ENCODE measurements at regions not wholly inside any gene's neighbourhood (a gene's known extent, or its start where the extent isn't known, plus 50 kb on each side); places are given as distances from the start of the nearest gene placed in this dataset.
A peak's percentile ranks its signal among the peaks of the same experiment; 100 is the strongest.

DNA sequence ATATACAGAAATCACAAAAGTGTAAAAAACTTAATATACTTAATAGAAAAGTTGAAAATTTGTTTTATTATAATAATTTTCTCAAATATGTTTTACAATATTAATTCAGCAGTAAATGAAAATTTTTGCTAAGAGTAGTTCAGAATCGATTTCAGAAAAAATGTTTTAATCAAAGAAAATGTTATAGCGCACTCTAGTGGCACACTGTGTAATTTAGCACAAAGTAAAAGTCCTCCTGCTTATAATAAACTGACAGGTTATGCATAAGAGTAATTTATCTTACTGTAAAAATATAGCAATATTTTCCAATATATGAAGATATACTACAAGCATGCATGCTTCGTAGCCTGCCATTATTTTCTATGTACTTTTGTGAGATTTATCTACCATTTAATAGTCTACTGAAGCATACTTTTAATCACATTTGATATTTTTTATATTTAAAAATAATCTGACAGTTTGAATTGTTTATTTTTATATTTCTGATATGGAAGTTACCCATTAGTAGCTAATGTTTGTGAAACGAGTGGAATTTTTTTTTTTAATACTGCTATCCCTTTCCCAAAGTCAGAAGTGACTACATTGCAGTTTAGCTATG, 217.9 kb upstream of the KLHL4 start:
- peak; percentile 28 to 39 for TF ChIP-seq CTCF (IDR thresholded peaks at IDR 0.05; ENCODE audit: insufficient read depth in 1 of 2, low read depth in 1 of 2, low read length in 1 of 2, severe bottlenecking in 1 of 2, unreplicated experiment in 1 of 2)
- Histone ChIP-seq H3K4me3 (ENCODE audit: low read depth, low read length) (no peak overlapping the region), H3K36me3 (ENCODE audit: control insufficient read depth, insufficient read depth, low read length) (no peaks in the 10 kb centered on the region), H3K9me3 (no peaks in the 10 kb centered on the region), H3K27me3 (replicated peaks; ENCODE audit: control insufficient read depth, insufficient read depth, low read length) (no peaks in the 10 kb centered on the region), H3K4me1 (no peaks in the 10 kb centered on the region)
- CTCF ChIA-PET: no interaction called here
- H3K27me3 Mint-ChIP-seq (ENCODE audit: insufficient read depth, unreplicated experiment): no peaks in the 10 kb centered on the region
- no peaks in the 10 kb centered on the region for H3K4me1 Mint-ChIP-seq (ENCODE audit: low read depth, unreplicated experiment)
- DNase-seq: peak in 1 of 2 experiments; percentile 1
- H3K27ac Mint-ChIP-seq (ENCODE audit: unreplicated experiment): no peak overlapping the region
- no TSS peak for BruUV-seq (replicated peaks)
- no peaks in the 10 kb centered on the region for H3K36me3 Mint-ChIP-seq (ENCODE audit: insufficient read depth, unreplicated experiment)
- H3K9me3 Mint-ChIP-seq (ENCODE audit: unreplicated experiment): no peaks in the 10 kb centered on the region
- POLR2A ChIA-PET: no interaction called here
- no peak overlapping the region for H3K4me3 Mint-ChIP-seq (ENCODE audit: unreplicated experiment)
- intact Hi-C loops (cut with micrococcal nuclease; ENCODE audit: unreplicated experiment): loop anchor here (1.0 to 10.0 kb wide), 3 partner anchors 492 to 1445 kb away; no protein-coding TSS in a partner anchor

GRCh38 chrX:87310780-87311179, 206.8 kb upstream of the KLHL4 start:
- ChIA-PET CTCF (no interaction called here), POLR2A (no interaction called here)
- Histone ChIP-seq H3K4me1 (no peaks in the 10 kb centered on the region), H3K9me3 (no peaks in the 10 kb centered on the region), H3K27me3 (replicated peaks; ENCODE audit: control insufficient read depth, insufficient read depth, low read length) (no peaks in the 10 kb centered on the region), H3K36me3 (ENCODE audit: control insufficient read depth, insufficient read depth, low read length) (no peaks in the 10 kb centered on the region), H3K4me3 (ENCODE audit: low read depth, low read length) (no peak overlapping the region)
- no peaks in the 10 kb centered on the region for H3K9me3 Mint-ChIP-seq (ENCODE audit: unreplicated experiment)
- no peaks in the 10 kb centered on the region for H3K36me3 Mint-ChIP-seq (ENCODE audit: insufficient read depth, unreplicated experiment)
- no peak for DNase-seq
- no peak for TF ChIP-seq CTCF (IDR thresholded peaks at IDR 0.05; ENCODE audit: insufficient read depth in 1 of 2, low read depth in 1 of 2, low read length in 1 of 2, severe bottlenecking in 1 of 2, unreplicated experiment in 1 of 2)
- intact Hi-C loops (cut with micrococcal nuclease; ENCODE audit: unreplicated experiment): no loop called here
- no peaks in the 10 kb centered on the region for H3K27me3 Mint-ChIP-seq (ENCODE audit: insufficient read depth, unreplicated experiment)
- BruUV-seq (replicated peaks): no TSS peak
- H3K4me1 Mint-ChIP-seq (ENCODE audit: low read depth, unreplicated experiment): no peaks in the 10 kb centered on the region
- no peak overlapping the region for H3K4me3 Mint-ChIP-seq (ENCODE audit: unreplicated experiment)
- H3K27ac Mint-ChIP-seq (ENCODE audit: unreplicated experiment): no peak overlapping the region

DNA sequence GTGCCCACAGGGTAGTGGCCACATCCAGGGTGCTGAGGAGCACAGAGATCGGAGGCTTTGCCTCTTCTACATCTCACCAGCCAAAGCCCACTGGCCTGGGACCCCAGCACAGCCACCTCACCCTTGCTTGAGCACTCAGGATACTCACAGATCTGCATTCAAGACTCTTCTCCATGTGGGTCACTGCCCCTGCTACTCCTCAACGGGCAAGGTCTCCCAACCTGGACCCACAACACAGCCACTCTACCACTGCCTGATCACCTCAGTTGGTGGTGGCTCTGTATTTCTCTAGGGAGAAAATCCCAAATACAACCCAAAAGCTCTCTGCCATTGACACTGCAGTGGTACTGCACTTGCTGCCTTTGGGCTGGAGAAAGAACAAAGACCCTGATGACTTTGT, 190.3 kb upstream of the KLHL4 start:
- no peak for DNase-seq
- intact Hi-C loops (cut with micrococcal nuclease; ENCODE audit: unreplicated experiment): no loop called here
- no peaks in the 10 kb centered on the region for H3K27me3 ChIP-seq (replicated peaks; ENCODE audit: control insufficient read depth, insufficient read depth, low read length)
- Mint-ChIP-seq H3K4me3 (ENCODE audit: unreplicated experiment) (no peak overlapping the region), H3K9me3 (ENCODE audit: unreplicated experiment) (no peaks in the 10 kb centered on the region), H3K36me3 (ENCODE audit: insufficient read depth, unreplicated experiment) (no peaks in the 10 kb centered on the region), H3K4me1 (ENCODE audit: low read depth, unreplicated experiment) (no peaks in the 10 kb centered on the region), H3K27me3 (ENCODE audit: insufficient read depth, unreplicated experiment) (no peaks in the 10 kb centered on the region), H3K27ac (ENCODE audit: unreplicated experiment) (no peak overlapping the region)
- POLR2A ChIA-PET: no interaction called here
- BruUV-seq (replicated peaks): no TSS peak
- no peaks in the 10 kb centered on the region for H3K36me3 ChIP-seq (ENCODE audit: control insufficient read depth, insufficient read depth, low read length)
- no peak overlapping the region for H3K4me3 ChIP-seq (ENCODE audit: low read depth, low read length)
- no peaks in the 10 kb centered on the region for H3K9me3 ChIP-seq
- CTCF ChIA-PET: no interaction called here
- H3K4me1 ChIP-seq: no peaks in the 10 kb centered on the region
- TF ChIP-seq CTCF (IDR thresholded peaks at IDR 0.05; ENCODE audit: insufficient read depth in 1 of 2, low read depth in 1 of 2, low read length in 1 of 2, severe bottlenecking in 1 of 2, unreplicated experiment in 1 of 2): no peak
